MM.1S (cell line): ENCODE measurements at regions not wholly inside any gene's neighbourhood (a gene's known extent, or its start where the extent isn't known, plus 50 kb on each side); places are given as distances from the start of the nearest gene placed in this dataset.

Source experiments
- DNase-seq: peaks from one replicate; pipeline ENCODE4 v3.0.0-alpha.2; 2015
- H2AFZ ChIP-seq: fragments of 300-600 bp; sonication (generic); 2 replicates; pipeline ENCODE4 v1.6.0; 2016; ENCODE audit warnings: antibody characterized with exemption, low read length
- H3F3A ChIP-seq: fragments of 300-600 bp; sonication (generic); 2 replicates; pipeline ENCODE4 v1.6.1; 2016; ENCODE audit warnings: mild to moderate bottlenecking, antibody characterized with exemption, low read length, moderate library complexity, mixed read lengths; ENCODE audit not compliant: insufficient read depth
- H3K27ac ChIP-seq: fragments of 300-600 bp; sonication (generic); 2 replicates; pipeline ENCODE4 v1.5.1; 2016; ENCODE audit warnings: mild to moderate bottlenecking, low read length
- H3K27me3 ChIP-seq: fragments of 300-600 bp; sonication (generic); replicated peaks from 2 replicates; pipeline ENCODE4 v1.6.0; 2016; ENCODE audit warnings: low read length; ENCODE audit not compliant: insufficient read depth
- H3K36me3 ChIP-seq: fragments of 300-600 bp; sonication (generic); replicated peaks from 2 replicates; pipeline ENCODE4 v1.6.1; 2016; ENCODE audit warnings: mild to moderate bottlenecking, low read length, mixed read lengths; ENCODE audit not compliant: insufficient read depth
- H3K4me1 ChIP-seq: fragments of 300-600 bp; sonication (generic); 2 replicates; pipeline ENCODE4 v1.6.1; 2016; ENCODE audit warnings: low read length, mixed read lengths
- H3K4me2 ChIP-seq: fragments of 300-600 bp; sonication (generic); 2 replicates; pipeline ENCODE4 v1.6.0; 2016; ENCODE audit warnings: low read depth, low read length
- H3K4me3 ChIP-seq: fragments of 300-600 bp; sonication (generic); 2 replicates; pipeline ENCODE4 v1.5.1; 2016; ENCODE audit warnings: low read length, mixed read lengths
- H3K79me2 ChIP-seq: fragments of 300-600 bp; sonication (generic); 2 replicates; pipeline ENCODE4 v1.6.1; 2016; ENCODE audit warnings: mixed run types, low read length, mixed read lengths
- H3K9ac ChIP-seq: fragments of 300-600 bp; sonication (generic); 2 replicates; pipeline ENCODE4 v1.6.1; 2016; ENCODE audit warnings: low read length, mixed read lengths
- H3K9me2 ChIP-seq: fragments of 300-600 bp; sonication (generic); replicated peaks from 2 replicates; pipeline ENCODE4 v1.6.1; 2016; ENCODE audit warnings: mild to moderate bottlenecking, low read length, mixed read lengths; ENCODE audit not compliant: insufficient read depth
- H3K9me3 ChIP-seq: fragments of 300-600 bp; sonication (generic); replicated peaks from 2 replicates; pipeline ENCODE4 v1.6.1; 2016; ENCODE audit warnings: mild to moderate bottlenecking, low read length, mixed read lengths; ENCODE audit not compliant: insufficient read depth
- H4K20me1 ChIP-seq: fragments of 300-600 bp; sonication (generic); 2 replicates; pipeline ENCODE4 v1.6.1; 2016; ENCODE audit warnings: mild to moderate bottlenecking, low read length, moderate library complexity, mixed read lengths; ENCODE audit not compliant: insufficient read depth
- EZH2 ChIP-seq: fragments of 300-600 bp; sonication (generic); optimal IDR thresholded peaks from 2 replicates; pipeline ENCODE3; 2017; ENCODE audit warnings: low read depth, mild to moderate bottlenecking, antibody characterized with exemption, low read length, mixed read lengths
- EZH2phosphoT487 ChIP-seq: fragments of 300-600 bp; sonication (generic); IDR thresholded peaks from 2 replicates; pipeline ENCODE4 v1.6.1; 2018; ENCODE audit warnings: antibody characterized with exemption, low read length
- TF ChIP-seq, protein P1 (sequence below): fragments of 300-600 bp; sonication (generic); IDR thresholded peaks from 2 replicates; pipeline ENCODE4 v1.5.1; 2016; ENCODE audit warnings: antibody characterized with exemption, low read length, mixed read lengths

DNA sequence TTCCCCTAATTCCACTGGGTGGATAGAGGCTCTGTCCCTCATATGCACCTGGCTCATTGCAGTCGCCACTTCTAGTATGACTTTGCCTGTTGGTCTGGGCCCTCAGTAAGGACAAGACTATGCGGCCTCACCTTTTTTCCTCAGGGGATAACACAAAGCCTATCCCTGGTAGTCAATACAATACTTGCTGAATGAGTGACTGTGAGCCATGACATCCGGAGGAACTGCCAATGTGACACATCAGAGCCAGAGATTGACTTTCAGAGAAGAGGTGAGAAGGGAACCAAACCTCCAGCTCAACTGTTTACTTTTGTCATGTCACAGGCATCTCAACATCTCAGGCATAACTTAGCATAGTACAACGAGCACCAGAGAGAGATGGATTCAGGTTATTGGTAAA lies 371.3 kb downstream of the DMRT2 start:
- no peaks in the 10 kb centered on the region for H3K27me3 ChIP-seq
- TF ChIP-seq, protein P1, sequence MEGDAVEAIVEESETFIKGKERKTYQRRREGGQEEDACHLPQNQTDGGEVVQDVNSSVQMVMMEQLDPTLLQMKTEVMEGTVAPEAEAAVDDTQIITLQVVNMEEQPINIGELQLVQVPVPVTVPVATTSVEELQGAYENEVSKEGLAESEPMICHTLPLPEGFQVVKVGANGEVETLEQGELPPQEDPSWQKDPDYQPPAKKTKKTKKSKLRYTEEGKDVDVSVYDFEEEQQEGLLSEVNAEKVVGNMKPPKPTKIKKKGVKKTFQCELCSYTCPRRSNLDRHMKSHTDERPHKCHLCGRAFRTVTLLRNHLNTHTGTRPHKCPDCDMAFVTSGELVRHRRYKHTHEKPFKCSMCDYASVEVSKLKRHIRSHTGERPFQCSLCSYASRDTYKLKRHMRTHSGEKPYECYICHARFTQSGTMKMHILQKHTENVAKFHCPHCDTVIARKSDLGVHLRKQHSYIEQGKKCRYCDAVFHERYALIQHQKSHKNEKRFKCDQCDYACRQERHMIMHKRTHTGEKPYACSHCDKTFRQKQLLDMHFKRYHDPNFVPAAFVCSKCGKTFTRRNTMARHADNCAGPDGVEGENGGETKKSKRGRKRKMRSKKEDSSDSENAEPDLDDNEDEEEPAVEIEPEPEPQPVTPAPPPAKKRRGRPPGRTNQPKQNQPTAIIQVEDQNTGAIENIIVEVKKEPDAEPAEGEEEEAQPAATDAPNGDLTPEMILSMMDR = no peak
- no peak for TF ChIP-seq EZH2phosphoT487
- no peak for TF ChIP-seq EZH2
- no peaks in the 10 kb centered on the region for H3K79me2 ChIP-seq
- no peak overlapping the region for H3K27ac ChIP-seq
- H3K4me1 ChIP-seq = no peaks in the 10 kb centered on the region
- no peaks in the 10 kb centered on the region for H3K9me3 ChIP-seq
- no peak overlapping the region for H3K9ac ChIP-seq
- H3K9me2 ChIP-seq = no peaks in the 10 kb centered on the region
- no peaks in the 10 kb centered on the region for H3F3A ChIP-seq
- H3K36me3 ChIP-seq = no peaks in the 10 kb centered on the region
- no peak overlapping the region for H2AFZ ChIP-seq
- H4K20me1 ChIP-seq = no peaks in the 10 kb centered on the region
- no peak overlapping the region for H3K4me2 ChIP-seq
- no peak overlapping the region for H3K4me3 ChIP-seq
- no peak for DNase-seq

DNA sequence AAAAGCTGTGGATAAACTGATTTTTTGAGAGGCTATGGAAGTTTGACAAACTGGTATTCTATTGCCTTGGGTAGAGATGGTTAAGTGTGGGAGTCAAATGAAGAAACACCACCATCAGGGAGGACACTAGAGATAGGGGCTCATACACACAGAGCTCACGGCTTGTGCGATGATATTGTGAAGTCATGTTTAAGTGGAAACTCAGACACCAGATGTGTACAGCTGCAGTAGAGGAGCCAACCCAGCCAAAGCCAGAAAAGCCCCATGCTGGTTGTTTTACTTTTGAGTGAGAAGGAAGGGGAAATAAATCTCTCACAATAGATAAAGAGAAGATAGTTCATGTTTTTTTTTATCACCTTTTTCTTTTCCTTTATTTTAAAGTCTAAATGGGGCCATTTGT lies 377.7 kb downstream of the DMRT2 start:
- TF ChIP-seq EZH2 (no peak), EZH2phosphoT487 (no peak)
- TF ChIP-seq, protein P1 = no peak
- no peak for DNase-seq
- H3K4me2 ChIP-seq = no peak overlapping the region
- no peak overlapping the region for H3K9ac ChIP-seq
- no peaks in the 10 kb centered on the region for H3K4me1 ChIP-seq
- no peaks in the 10 kb centered on the region for H3F3A ChIP-seq
- no peak overlapping the region for H3K4me3 ChIP-seq
- no peaks in the 10 kb centered on the region for H3K79me2 ChIP-seq
- no peaks in the 10 kb centered on the region for H3K9me2 ChIP-seq
- H3K9me3 ChIP-seq = no peaks in the 10 kb centered on the region
- H3K27ac ChIP-seq = no peak overlapping the region
- H3K27me3 ChIP-seq = no peaks in the 10 kb centered on the region
- H2AFZ ChIP-seq = no peak overlapping the region
- no peaks in the 10 kb centered on the region for H3K36me3 ChIP-seq
- H4K20me1 ChIP-seq = no peaks in the 10 kb centered on the region

DNA sequence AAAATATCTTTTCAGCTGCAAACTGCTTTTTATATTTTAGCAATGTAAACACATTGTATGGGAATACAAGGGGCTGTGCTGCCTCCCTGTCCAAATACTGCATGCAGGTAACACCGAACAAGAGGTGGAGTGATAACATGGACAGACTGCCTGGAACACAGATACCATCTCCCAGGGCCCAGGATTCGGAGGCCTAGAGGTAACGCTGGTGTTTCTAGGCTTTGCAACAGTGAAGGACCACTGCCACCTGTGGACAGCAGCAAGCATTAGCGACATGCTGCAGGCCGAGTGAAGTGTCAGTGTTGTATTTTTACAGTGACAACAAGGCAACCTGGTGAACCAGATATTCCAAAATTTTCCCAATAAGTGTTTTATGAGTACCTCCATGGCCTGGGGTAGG lies 379.1 kb downstream of the DMRT2 start:
- H2AFZ ChIP-seq = no peak overlapping the region
- no peaks in the 10 kb centered on the region for H3K79me2 ChIP-seq
- no peaks in the 10 kb centered on the region for H4K20me1 ChIP-seq
- H3F3A ChIP-seq = no peaks in the 10 kb centered on the region
- H3K4me2 ChIP-seq = no peak overlapping the region
- H3K36me3 ChIP-seq = no peaks in the 10 kb centered on the region
- TF ChIP-seq, protein P1 = peak; percentile 31
- TF ChIP-seq EZH2phosphoT487 (no peak), EZH2 (no peak)
- H3K27me3 ChIP-seq = no peaks in the 10 kb centered on the region
- no peak overlapping the region for H3K9ac ChIP-seq
- no peaks in the 10 kb centered on the region for H3K9me3 ChIP-seq
- no peak overlapping the region for H3K4me3 ChIP-seq
- no peaks in the 10 kb centered on the region for H3K4me1 ChIP-seq
- H3K9me2 ChIP-seq = no peaks in the 10 kb centered on the region
- H3K27ac ChIP-seq = no peak overlapping the region
- no peak for DNase-seq
